IPS-NIHi7 (cell line): ENCODE measurements at regions not wholly inside any gene's neighbourhood (a gene's known extent, or its start where the extent isn't known, plus 50 kb on each side); places are given as distances from the start of the nearest gene placed in this dataset.

Source experiments
- DNase-seq: peaks from one replicate; pipeline ENCODE4 v3.0.0; 2012; ENCODE audit warnings: mixed read lengths; ENCODE audit errors: extremely low spot score

GRCh38 chr2:37471994-37472393 lies 127.6 kb downstream of the QPCT start:
- DNase-seq = no peak

- DNase-seq = no peak
These were observed 128.5 kb downstream of the QPCT start for GRCh38 chr2:37472959-37473358.

- DNase-seq = no peak
These were observed 132.0 kb downstream of the QPCT start for GRCh38 chr2:37476411-37476810.

GRCh38 chr2:37477921-37478320 lies 133.5 kb downstream of the QPCT start:
- DNase-seq = no peak

- DNase-seq = no peak
These were observed 136.8 kb downstream of the QPCT start for GRCh38 chr2:37481244-37481643.

- no peak for DNase-seq
These were observed 144.6 kb downstream of the QPCT start for GRCh38 chr2:37489041-37489456.

- no peak for DNase-seq
These were observed 145.1 kb downstream of the QPCT start for GRCh38 chr2:37489536-37489935.

- DNase-seq = no peak
These were observed 149.0 kb downstream of the QPCT start for GRCh38 chr2:37493425-37493824.

- no peak for DNase-seq
These were observed 154.7 kb downstream of the QPCT start for GRCh38 chr2:37499113-37499512.

- DNase-seq = no peak
These were observed 155.6 kb downstream of the QPCT start for GRCh38 chr2:37500031-37500430.

- DNase-seq = no peak
These were observed 156.7 kb downstream of the QPCT start for GRCh38 chr2:37501113-37501512.

GRCh38 chr2:37506407-37507050 lies 162.1 kb downstream of the QPCT start:
- DNase-seq = no peak

GRCh38 chr2:37507051-37507410 lies 162.6 kb downstream of the QPCT start:
- no peak for DNase-seq

GRCh38 chr2:37507703-37508102 lies 163.3 kb downstream of the QPCT start:
- DNase-seq = no peak

GRCh38 chr2:37512971-37513370 lies 158.5 kb downstream of the CDC42EP3 start:
- no peak for DNase-seq

- DNase-seq = no peak
These were observed 147.6 kb downstream of the CDC42EP3 start for GRCh38 chr2:37523814-37524362.

GRCh38 chr2:37526323-37526722 lies 145.1 kb downstream of the CDC42EP3 start:
- no peak for DNase-seq

GRCh38 chr2:37526856-37527255 lies 144.6 kb downstream of the CDC42EP3 start:
- no peak for DNase-seq

- no peak for DNase-seq
These were observed 144.1 kb downstream of the CDC42EP3 start for GRCh38 chr2:37527361-37527760.

GRCh38 chr2:37529830-37530415 lies 141.5 kb downstream of the CDC42EP3 start:
- no peak for DNase-seq

GRCh38 chr2:37532503-37532902 lies 138.9 kb downstream of the CDC42EP3 start:
- DNase-seq = no peak

GRCh38 chr2:37537316-37537715 lies 134.1 kb downstream of the CDC42EP3 start:
- no peak for DNase-seq

GRCh38 chr2:37541516-37541915 lies 129.9 kb downstream of the CDC42EP3 start:
- no peak for DNase-seq
